Mesothelial cell of epicardium (in vitro differentiated cells): ENCODE measurements at regions not wholly inside any gene's neighbourhood (a gene's known extent, or its start where the extent isn't known, plus 50 kb on each side); places are given as distances from the start of the nearest gene placed in this dataset.

Experiments used
- DNase-seq, 2 experiments: peaks; one replicate each; pipeline ENCODE4 v3.0.0; 2021; ENCODE audit warnings: low spot score in 2 of 2; ENCODE audit not compliant: unreplicated experiment in 2 of 2
- H3K27ac Mint-ChIP-seq: 2 replicates; pipeline ENCODE4 v1.8.0; 2021; ENCODE audit warnings: mixed read lengths
- H3K27me3 Mint-ChIP-seq: 2 replicates; pipeline ENCODE4 v1.8.0; 2021; ENCODE audit warnings: low read depth, mixed read lengths
- H3K36me3 Mint-ChIP-seq: 2 replicates; pipeline ENCODE4 v1.8.0; 2021; ENCODE audit warnings: mixed read lengths
- H3K4me1 Mint-ChIP-seq: 2 replicates; pipeline ENCODE4 v1.8.0; 2021; ENCODE audit warnings: mixed read lengths
- H3K4me3 Mint-ChIP-seq: 2 replicates; pipeline ENCODE4 v1.8.0; 2021; ENCODE audit warnings: mild to moderate bottlenecking, moderate library complexity, mixed read lengths
- H3K9me3 Mint-ChIP-seq: 2 replicates; pipeline ENCODE4 v1.8.0; 2021; ENCODE audit warnings: mixed read lengths
- TF ChIP-seq, protein P1 (sequence below): fragments of 200-600 bp; sonication (generic); IDR thresholded peaks from one replicate; pipeline ENCODE4 v1.5.0; 2021; ENCODE audit warnings: antibody characterized with exemption; ENCODE audit not compliant: unreplicated experiment

DNA sequence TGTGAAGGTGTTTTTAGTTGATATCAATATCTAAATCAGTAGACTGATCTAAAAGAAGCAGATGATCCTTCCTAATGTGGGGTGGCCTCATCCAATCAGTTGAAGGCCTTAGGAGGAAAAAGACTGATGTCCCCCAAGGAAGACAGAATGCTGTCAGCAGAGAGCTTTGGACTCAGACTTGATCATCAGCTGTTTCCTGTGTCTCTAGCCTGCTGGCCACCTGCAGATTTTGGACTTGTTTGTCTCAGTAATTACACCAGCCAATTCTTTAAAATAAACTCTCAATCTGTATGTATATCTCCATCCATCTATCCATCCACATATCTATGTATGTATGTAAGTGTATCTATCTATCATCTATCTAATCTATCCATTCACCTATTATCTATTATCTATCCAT, 301.3 kb downstream of the LPIN1 start:
- H3K9me3 Mint-ChIP-seq = no peaks in the 10 kb centered on the region
- TF ChIP-seq, protein P1, sequence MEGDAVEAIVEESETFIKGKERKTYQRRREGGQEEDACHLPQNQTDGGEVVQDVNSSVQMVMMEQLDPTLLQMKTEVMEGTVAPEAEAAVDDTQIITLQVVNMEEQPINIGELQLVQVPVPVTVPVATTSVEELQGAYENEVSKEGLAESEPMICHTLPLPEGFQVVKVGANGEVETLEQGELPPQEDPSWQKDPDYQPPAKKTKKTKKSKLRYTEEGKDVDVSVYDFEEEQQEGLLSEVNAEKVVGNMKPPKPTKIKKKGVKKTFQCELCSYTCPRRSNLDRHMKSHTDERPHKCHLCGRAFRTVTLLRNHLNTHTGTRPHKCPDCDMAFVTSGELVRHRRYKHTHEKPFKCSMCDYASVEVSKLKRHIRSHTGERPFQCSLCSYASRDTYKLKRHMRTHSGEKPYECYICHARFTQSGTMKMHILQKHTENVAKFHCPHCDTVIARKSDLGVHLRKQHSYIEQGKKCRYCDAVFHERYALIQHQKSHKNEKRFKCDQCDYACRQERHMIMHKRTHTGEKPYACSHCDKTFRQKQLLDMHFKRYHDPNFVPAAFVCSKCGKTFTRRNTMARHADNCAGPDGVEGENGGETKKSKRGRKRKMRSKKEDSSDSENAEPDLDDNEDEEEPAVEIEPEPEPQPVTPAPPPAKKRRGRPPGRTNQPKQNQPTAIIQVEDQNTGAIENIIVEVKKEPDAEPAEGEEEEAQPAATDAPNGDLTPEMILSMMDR = no peak
- peaks cover 13% of the 10 kb centered on the region for H3K27me3 Mint-ChIP-seq
- H3K36me3 Mint-ChIP-seq = no peaks in the 10 kb centered on the region
- no peak for DNase-seq
- H3K27ac Mint-ChIP-seq = no peak overlapping the region
- H3K4me3 Mint-ChIP-seq = no peak overlapping the region
- peaks cover 3% of the 10 kb centered on the region for H3K4me1 Mint-ChIP-seq

DNA sequence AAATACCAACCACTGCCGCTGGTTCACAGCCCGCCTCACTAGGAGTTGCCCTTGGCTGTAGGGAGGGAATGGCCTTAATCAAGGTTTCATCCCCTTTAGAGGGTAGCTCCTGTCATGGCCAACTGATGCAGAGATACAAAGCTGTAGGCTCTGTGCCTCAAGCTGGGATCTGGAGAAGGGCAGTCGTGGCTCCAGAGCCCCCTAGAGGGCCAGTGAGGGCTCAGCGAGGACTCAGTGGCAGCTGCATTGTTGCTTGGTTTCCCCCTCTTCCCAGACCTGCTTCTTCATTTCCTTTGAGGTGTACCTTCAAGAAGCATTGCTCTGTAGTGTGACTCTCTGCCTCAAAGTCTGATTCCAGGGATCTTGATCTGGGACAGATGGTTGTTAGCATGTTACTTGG, 302.1 kb downstream of the LPIN1 start:
- TF ChIP-seq, protein P1 = no peak
- Mint-ChIP-seq H3K4me1 (peaks cover 3% of the 10 kb centered on the region), H3K27ac (no peak overlapping the region), H3K9me3 (peaks cover 2% of the 10 kb centered on the region), H3K4me3 (no peak overlapping the region), H3K36me3 (no peaks in the 10 kb centered on the region), H3K27me3 (peaks cover 5% of the 10 kb centered on the region)
- no peak for DNase-seq

DNA sequence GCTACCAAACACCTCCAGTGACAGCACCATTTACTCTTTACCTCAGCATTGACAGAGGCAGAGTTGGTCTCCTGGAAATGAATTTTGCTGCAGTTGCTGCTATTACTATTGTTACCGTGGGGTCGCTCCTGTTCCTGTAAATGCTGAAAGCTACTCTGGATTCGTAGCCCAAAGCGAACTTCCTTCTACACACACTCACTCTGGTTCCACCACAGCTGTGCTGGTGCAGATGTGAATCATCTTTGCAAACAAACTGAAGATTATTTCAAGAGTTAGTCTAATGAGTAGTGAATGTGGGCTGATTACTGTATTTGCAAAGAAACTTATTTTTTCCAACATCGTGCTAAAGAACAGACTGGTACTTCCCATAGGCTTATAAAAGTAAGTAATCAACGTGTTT, 304.0 kb downstream of the LPIN1 start:
- peaks cover 10% of the 10 kb centered on the region for H3K9me3 Mint-ChIP-seq
- H3K27me3 Mint-ChIP-seq = peaks cover 2% of the 10 kb centered on the region
- H3K27ac Mint-ChIP-seq = no peak overlapping the region
- TF ChIP-seq, protein P1 = no peak
- no peak for DNase-seq
- peaks cover 3% of the 10 kb centered on the region for H3K4me1 Mint-ChIP-seq
- no peaks in the 10 kb centered on the region for H3K36me3 Mint-ChIP-seq
- no peak overlapping the region for H3K4me3 Mint-ChIP-seq

DNA sequence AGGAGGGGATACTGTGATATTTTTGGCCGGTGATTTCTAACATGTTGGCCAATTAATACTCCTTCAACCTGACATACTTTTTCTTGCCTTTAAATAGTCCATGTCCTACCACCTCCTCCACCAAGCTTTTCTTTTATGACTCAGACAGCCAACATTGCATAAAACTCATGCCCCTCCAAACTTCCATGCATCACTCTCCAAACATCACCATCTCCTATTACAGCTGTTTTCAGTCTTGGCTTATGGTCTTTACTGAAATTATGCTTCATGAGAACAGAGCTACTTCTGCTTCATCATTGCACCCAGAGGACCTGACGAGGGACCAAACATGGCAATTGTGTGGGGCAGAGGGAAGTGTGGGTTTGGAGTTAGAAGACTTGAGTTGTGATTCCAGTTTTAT, 305.4 kb downstream of the LPIN1 start:
- TF ChIP-seq, protein P1 = no peak
- H3K9me3 Mint-ChIP-seq = peaks cover 10% of the 10 kb centered on the region
- no peak for DNase-seq

DNA sequence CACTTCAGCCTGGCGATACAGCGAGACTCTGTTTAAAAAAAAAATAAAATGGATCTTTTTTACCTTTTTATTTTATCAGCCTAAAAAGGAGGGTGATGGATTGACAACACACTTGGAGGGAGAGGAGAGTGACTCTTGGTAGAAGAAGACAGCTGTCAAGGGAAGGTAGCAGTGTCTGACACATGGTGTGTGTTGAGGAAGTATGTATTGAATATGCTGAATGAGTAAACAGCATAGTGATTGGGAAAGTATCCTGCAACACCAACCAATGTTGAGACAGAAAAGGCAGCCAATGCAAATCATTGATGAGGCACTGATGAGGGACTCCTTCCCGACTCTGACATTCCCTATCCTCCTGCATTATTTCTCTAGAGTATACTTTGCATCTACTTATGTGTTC, 306.4 kb downstream of the LPIN1 start:
- Mint-ChIP-seq H3K4me1 (no peaks in the 10 kb centered on the region), H3K9me3 (peaks cover 10% of the 10 kb centered on the region), H3K4me3 (no peak overlapping the region), H3K36me3 (no peaks in the 10 kb centered on the region), H3K27me3 (peaks cover 5% of the 10 kb centered on the region), H3K27ac (no peak overlapping the region)
- DNase-seq = no peak
- TF ChIP-seq, protein P1 = no peak

More for the DNA sequence above, 305.4 kb downstream of the LPIN1 start:
- H3K4me3 Mint-ChIP-seq = no peak overlapping the region
- H3K4me1 Mint-ChIP-seq = no peaks in the 10 kb centered on the region
- H3K36me3 Mint-ChIP-seq = no peaks in the 10 kb centered on the region
- no peak overlapping the region for H3K27ac Mint-ChIP-seq
- peaks cover 5% of the 10 kb centered on the region for H3K27me3 Mint-ChIP-seq
